HCT116 (cell line): ENCODE measurements at regions not wholly inside any gene's neighbourhood (a gene's known extent, or its start where the extent isn't known, plus 50 kb on each side); places are given as distances from the start of the nearest gene placed in this dataset.

Experiments
- ATAC-seq: fragments of 200-7000 bp; cut with Tn5 transposase; 2 replicates; pipeline ENCODE4 v1.9.1; 2020; ENCODE audit warnings: mild to moderate bottlenecking, moderate library complexity
- BruUV-seq: library from RNA; stranded (reverse); fragments of 400-500 nt; replicated peaks from 2 replicates; lab custom pipeline; 2021; lab: Mats Ljungman, UMichigan
- CTCF ChIA-PET: fragments of 300-600 bp; sonication (Branson Sonifier 250); formaldehyde crosslinking; loops from one replicate; lab custom pipeline; 2021; ENCODE audit warnings: antibody characterized with exemption; lab: Charles Lee
- POLR2A ChIA-PET: fragments of 300-600, 350-600 bp; sonication (Branson Sonifier 250); formaldehyde crosslinking; loops from one replicate; lab custom pipeline; 2021; ENCODE audit warnings: antibody characterized with exemption; lab: Charles Lee
- RAD21 ChIA-PET, 2 experiments: fragments of 300-600 bp; sonication (Branson Sonifier 250); formaldehyde crosslinking; loops; one replicate each; lab custom pipeline; 2023; ENCODE audit warnings: low total read pairs in 2 of 2; ENCODE audit not compliant: uncharacterized antibody in 2 of 2, unreplicated experiment in 2 of 2, low non-redundant PET in 1 of 2; lab: Charles Lee
- DNase-seq: peaks from one replicate; pipeline ENCODE4 v3.0.0-alpha.2; 2010; ENCODE audit warnings: low read depth, low spot score
- H2AFZ ChIP-seq: fragments of 200-600 bp; shearing (Covaris generic), sonication (generic); 2 replicates; pipeline ENCODE4 v1.6.1; 2017; ENCODE audit warnings: low read depth, mixed run types, mixed read lengths, antibody characterized with exemption, low read length; ENCODE audit not compliant: poor library complexity, severe bottlenecking
- H3K27ac ChIP-seq: 2 replicates; pipeline ENCODE4 v1.5.1; 2012; ENCODE audit warnings: low read depth, low read length
- H3K27me3 ChIP-seq: fragments of 200-600 bp; sonication (generic); 2 replicates; pipeline ENCODE4 v1.6.1; 2016; ENCODE audit warnings: mixed run types, low read length, mixed read lengths; ENCODE audit not compliant: insufficient read depth
- H3K36me3 ChIP-seq, 2 experiments: fragments of 200-500 bp in 1 of 2; fragments of 200-600 bp in 1 of 2; sonication (Bioruptor generic) in 1 of 2; sonication (generic) in 1 of 2; 2 replicates each; pipeline versions ENCODE4 v1.5.1 to v1.6.1; 2014 to 2016; ENCODE audit warnings: low read length in 2 of 2, inconsistent platforms in 1 of 2, mixed read lengths in 1 of 2, mixed run types in 1 of 2; ENCODE audit not compliant: insufficient read depth in 2 of 2, control insufficient read depth in 1 of 2
- H3K4me1 ChIP-seq, 2 experiments: fragments of 200-600 bp in 1 of 2; sonication (generic) in 1 of 2; 2 replicates each; pipeline versions ENCODE4 v1.5.1 to v1.6.1; 2012 to 2017; ENCODE audit warnings: low read length in 2 of 2, inconsistent platforms in 1 of 2, mild to moderate bottlenecking in 1 of 2, mixed read lengths in 1 of 2, mixed run types in 1 of 2, moderate library complexity in 1 of 2; ENCODE audit not compliant: insufficient read depth in 2 of 2, control insufficient read depth in 1 of 2
- H3K4me2 ChIP-seq: fragments of 200-600 bp; sonication (generic); 2 replicates; pipeline ENCODE4 v1.6.1; 2017; ENCODE audit warnings: mixed run types, low read length, mixed read lengths
- H3K4me3 ChIP-seq, 2 experiments: fragments of 200-600 bp in 1 of 2; sonication (generic) in 1 of 2; replicated peaks in 1 of 2; 2 replicates each; pipeline ENCODE4 v1.5.1; 2011 to 2016; ENCODE audit warnings: low read length in 2 of 2, control low read depth in 1 of 2, low read depth in 1 of 2, mild to moderate bottlenecking in 1 of 2, mixed read lengths in 1 of 2, mixed run types in 1 of 2
- H3K79me2 ChIP-seq: fragments of 200-600 bp; sonication (generic); 2 replicates; pipeline ENCODE4 v1.6.1; 2017; ENCODE audit warnings: mild to moderate bottlenecking, mixed run types, low read length, moderate library complexity, mixed read lengths; ENCODE audit not compliant: insufficient read depth
- H3K9ac ChIP-seq: fragments of 200-600 bp; sonication (generic); 2 replicates; pipeline ENCODE4 v1.6.1; 2016; ENCODE audit warnings: low read length, mixed read lengths
- H3K9me2 ChIP-seq: fragments of 200-600 bp; sonication (generic), shearing (Covaris generic); 2 replicates; pipeline ENCODE4 v1.6.1; 2017; ENCODE audit warnings: mixed run types, mild to moderate bottlenecking, moderate library complexity; ENCODE audit not compliant: insufficient read depth
- H3K9me3 ChIP-seq, 2 experiments: fragments of 200-500 bp in 1 of 2; fragments of 200-600 bp in 1 of 2; sonication (Bioruptor generic) in 1 of 2; sonication (generic) in 1 of 2; 2 replicates each; pipeline ENCODE4 v1.6.1; 2014 to 2017; ENCODE audit warnings: low read length in 2 of 2, mixed read lengths in 2 of 2, inconsistent platforms in 1 of 2, low read depth in 1 of 2, mild to moderate bottlenecking in 1 of 2, mixed run types in 1 of 2, moderate library complexity in 1 of 2; ENCODE audit not compliant: control insufficient read depth in 1 of 2, insufficient read depth in 1 of 2
- H4K20me1 ChIP-seq: fragments of 200-600 bp; sonication (generic), shearing (Covaris generic); 2 replicates; pipeline ENCODE4 v1.6.1; 2017; ENCODE audit warnings: mixed run types, mild to moderate bottlenecking, moderate library complexity; ENCODE audit not compliant: insufficient read depth
- CBX3 ChIP-seq: IDR thresholded peaks from 2 replicates; pipeline ENCODE4 v1.6.1; 2012; ENCODE audit warnings: low read depth
- CTCF ChIP-seq, 3 experiments: fragments of 200-600 bp in 1 of 3; sonication (generic) in 1 of 3; IDR thresholded peaks in 2 of 3; conservative IDR thresholded peaks in 1 of 3; 2 replicates each; pipeline ENCODE4 v1.5.1; 2012 to 2017; ENCODE audit warnings: low read depth in 2 of 3, low read length in 2 of 3, antibody characterized with exemption in 1 of 3, borderline replicate concordance in 1 of 3, control low read depth in 1 of 3, mild to moderate bottlenecking in 1 of 3, mixed read lengths in 1 of 3, mixed run types in 1 of 3, moderate library complexity in 1 of 3; ENCODE audit not compliant: insufficient read depth in 1 of 3
- EGR1 ChIP-seq: IDR thresholded peaks from 2 replicates; pipeline ENCODE4 v1.6.1; 2012; ENCODE audit warnings: low read depth
- ELF1 ChIP-seq: IDR thresholded peaks from 2 replicates; pipeline ENCODE4 v1.6.1; 2012; ENCODE audit warnings: low read depth, borderline replicate concordance
- EZH2 ChIP-seq: fragments of 200-600 bp; sonication (generic); IDR thresholded peaks from 2 replicates; pipeline ENCODE4 v1.6.1; 2017; ENCODE audit warnings: antibody characterized with exemption, mixed run types
- EZH2phosphoT487 ChIP-seq: fragments of 200-600 bp; IDR thresholded peaks from 2 replicates; pipeline ENCODE4 v1.6.1; 2018; ENCODE audit warnings: antibody characterized with exemption, borderline replicate concordance
- FOSL1 ChIP-seq: IDR thresholded peaks from 2 replicates; pipeline ENCODE4 v1.6.1; 2012; ENCODE audit warnings: low read depth
- JUND ChIP-seq: IDR thresholded peaks from 2 replicates; pipeline ENCODE4 v1.6.1; 2012
- MAX ChIP-seq: IDR thresholded peaks from 2 replicates; pipeline ENCODE4 v1.6.1; 2012
- POLR2A ChIP-seq: IDR thresholded peaks from 2 replicates; pipeline ENCODE4 v1.7.0; 2011; ENCODE audit warnings: borderline replicate concordance; ENCODE audit not compliant: insufficient read depth, insufficient read length; ENCODE audit errors: extremely low read depth
- POLR2AphosphoS5 ChIP-seq: IDR thresholded peaks from 2 replicates; pipeline ENCODE4 v1.6.1; 2011; ENCODE audit warnings: mild to moderate bottlenecking, low read depth, low read length, moderate library complexity
- RAD21 ChIP-seq: IDR thresholded peaks from 2 replicates; pipeline ENCODE4 v1.6.1; 2012; ENCODE audit warnings: low read depth, mild to moderate bottlenecking
- REST ChIP-seq: IDR thresholded peaks from 2 replicates; pipeline ENCODE4 v1.6.1; 2012; ENCODE audit warnings: low read depth
- SP1 ChIP-seq: IDR thresholded peaks from 2 replicates; pipeline ENCODE4 v1.6.1; 2012; ENCODE audit warnings: low read depth
- TCF7L2 ChIP-seq: IDR thresholded peaks from 2 replicates; pipeline ENCODE4 v1.7.0; 2011; ENCODE audit warnings: borderline replicate concordance, inconsistent platforms; ENCODE audit not compliant: insufficient read depth, insufficient read length; ENCODE audit errors: extremely low read depth
- YY1 ChIP-seq: IDR thresholded peaks from 2 replicates; pipeline ENCODE4 v1.6.1; 2011; ENCODE audit warnings: low read length, low read depth, moderate library complexity, mild to moderate bottlenecking; ENCODE audit not compliant: insufficient replicate concordance; ENCODE audit errors: extremely low read depth
- ZBTB33 ChIP-seq: IDR thresholded peaks from 2 replicates; pipeline ENCODE4 v1.6.1; 2011; ENCODE audit warnings: mild to moderate bottlenecking, low read length, moderate library complexity; ENCODE audit not compliant: insufficient replicate concordance; ENCODE audit errors: extremely low read depth
- ZFX ChIP-seq: fragments of 450-650 bp; IDR thresholded peaks from 2 replicates; pipeline ENCODE4 v1.6.1; 2017
- ZNF274 ChIP-seq: fragments of 200-500 bp; sonication (Bioruptor generic); IDR thresholded peaks from 2 replicates; pipeline ENCODE4 v1.6.1; 2014; ENCODE audit warnings: mild to moderate bottlenecking, low read depth, low read length, inconsistent platforms
- intact Hi-C: fragments of 100-400 bp; cut with micrococcal nuclease; formaldehyde crosslinking; loops from 2 replicates; pipeline ENCODE4 v1.10.0; 2022

- Histone ChIP-seq H3K36me3 (no peaks in the 10 kb centered on the region), H3K9me2 (no peaks in the 10 kb centered on the region), H3K4me1 (no peaks in the 10 kb centered on the region), H3K9me3 (no peaks in the 10 kb centered on the region), H3K27me3 (peaks cover 43% of the 10 kb centered on the region), H4K20me1 (no peaks in the 10 kb centered on the region), H3K9ac (no peak overlapping the region), H3K27ac (no peak overlapping the region), H3K4me3 (no peak overlapping the region), H3K4me2 (no peak overlapping the region), H3K79me2 (no peaks in the 10 kb centered on the region), H2AFZ (no peak overlapping the region)
- DNase-seq (no peak), ATAC-seq (no peak)
- no TSS peak for BruUV-seq
- CTCF ChIA-PET = no interaction called here
- no peak for TF ChIP-seq EZH2phosphoT487
- no peak for TF ChIP-seq EZH2
- no peak for TF ChIP-seq POLR2AphosphoS5
- no peak for TF ChIP-seq CBX3
- TF ChIP-seq EGR1 = no peak
- TF ChIP-seq CTCF (IDR thresholded peaks at IDR 0.05 in 2 of 3, conservative IDR thresholded peaks at IDR 0.05 in 1 of 3; ENCODE audit: borderline replicate concordance in 1 of 3, insufficient read depth in 1 of 3, low read depth in 2 of 3, low read length in 2 of 3) = no peak
- no peak for TF ChIP-seq ZBTB33
- no peak for TF ChIP-seq REST
- TF ChIP-seq FOSL1 = no peak
- TF ChIP-seq ELF1 = no peak
- no peak for TF ChIP-seq YY1
- no peak for TF ChIP-seq TCF7L2
- TF ChIP-seq ZFX = no peak
- no peak for TF ChIP-seq JUND
- TF ChIP-seq SP1 = no peak
- TF ChIP-seq POLR2A = no peak
- no peak for TF ChIP-seq ZNF274
- no peak for TF ChIP-seq RAD21
- no peak for TF ChIP-seq MAX
- intact Hi-C loops = no loop called here
- POLR2A ChIA-PET = no interaction called here
- RAD21 ChIA-PET = no interaction called here
These were observed 110.2 kb upstream of the CST7 start for GRCh38 chr20:24838546-24839535.
